K562 (cell line): ENCODE measurements at regions not wholly inside any gene's neighbourhood (a gene's known extent, or its start where the extent isn't known, plus 50 kb on each side); places are given as distances from the start of the nearest gene placed in this dataset.

Source experiments
- BACH1 ChIP-seq: fragments of 200-800 bp; sonication (Bioruptor generic); IDR thresholded peaks from 2 replicates; pipeline ENCODE4 v1.6.1; 2016; ENCODE audit warnings: missing genetic modification characterization, missing compliant biosample characterization
- FOXM1 ChIP-seq, 2 experiments: fragments of 450-650 bp in 1 of 2; sonication (generic) in 1 of 2; formaldehyde crosslinking in 1 of 2; IDR thresholded peaks; 2 replicates each; pipeline versions ENCODE4 v1.6.1 to v1.9.0; 2017 to 2022; ENCODE audit warnings: low read depth in 2 of 2, mild to moderate bottlenecking in 2 of 2, missing genetic modification reagents in 1 of 2, moderate library complexity in 1 of 2
- JUN ChIP-seq, 2 experiments: sonication (generic) in 1 of 2; formaldehyde crosslinking in 1 of 2; IDR thresholded peaks; 2 replicates each; pipeline versions ENCODE4 v1.6.1 to v1.8.0; 2012 to 2022; ENCODE audit warnings: borderline replicate concordance in 2 of 2, mild to moderate bottlenecking in 2 of 2, improper control_type of control experiment in 1 of 2, low read depth in 1 of 2, low read length in 1 of 2, missing genetic modification reagents in 1 of 2
- JUNB ChIP-seq: fragments of 450-650 bp; formaldehyde crosslinking; conservative IDR thresholded peaks from 2 replicates; pipeline ENCODE4 v1.4.0; 2020; ENCODE audit warnings: mild to moderate bottlenecking
- NFXL1 ChIP-seq: fragments of 450-650 bp; formaldehyde crosslinking; IDR thresholded peaks from 2 replicates; pipeline ENCODE4 v1.4.0; 2021; ENCODE audit warnings: mild to moderate bottlenecking
- TBL1XR1 ChIP-seq, 2 experiments: IDR thresholded peaks; 2 replicates each; pipeline ENCODE4 v1.6.1; 2012; ENCODE audit warnings: improper control_type of control experiment in 2 of 2, low read length in 2 of 2, mild to moderate bottlenecking in 1 of 2
- TBP ChIP-seq: optimal IDR thresholded peaks from 2 replicates; pipeline ENCODE3; 2011; ENCODE audit warnings: low read depth, low read length, improper control_type of control experiment
- TCF7 ChIP-seq: sonication (generic); IDR thresholded peaks from 2 replicates; pipeline ENCODE4 v1.6.1; 2016; ENCODE audit warnings: antibody characterized with exemption, borderline replicate concordance
- ZBTB7A ChIP-seq: IDR thresholded peaks from 2 replicates; pipeline ENCODE4 v1.6.1; 2011; ENCODE audit warnings: low read depth, mild to moderate bottlenecking, low read length, moderate library complexity, borderline replicate concordance; ENCODE audit not compliant: control insufficient read depth
- ZNF134 ChIP-seq: fragments of 250-450 bp; sonication (Bioruptor Pico); conservative IDR thresholded peaks from 2 replicates; pipeline ENCODE4 v1.4.0; 2020
- ZNF445 ChIP-seq: fragments of 250-450 bp; sonication (Bioruptor Pico); IDR thresholded peaks from 2 replicates; pipeline ENCODE4 v1.4.0; 2020; ENCODE audit warnings: low read depth, mild to moderate bottlenecking, moderate library complexity
- ZNF707 ChIP-seq: fragments of 250-450 bp; sonication (Bioruptor Pico); conservative IDR thresholded peaks from 2 replicates; pipeline ENCODE4 v1.8.0; 2022; ENCODE audit warnings: inconsistent platforms, mild to moderate bottlenecking, moderate library complexity
- TF ChIP-seq, protein P1 (sequence below), 3 experiments: fragments of 200-800 bp in 1 of 3; sonication (Bioruptor generic) in 1 of 3; sonication (generic) in 1 of 3; formaldehyde crosslinking in 1 of 3; IDR thresholded peaks; 2 replicates each; pipeline versions ENCODE4 v1.6.1 to v1.8.0; 2016 to 2022; ENCODE audit warnings: mild to moderate bottlenecking in 2 of 3, missing compliant biosample characterization in 2 of 3, missing genetic modification characterization in 2 of 3, missing genetic modification reagents in 1 of 3
- TF ChIP-seq, protein P2 (sequence below), 3 experiments: IDR thresholded peaks in 2 of 3; conservative IDR thresholded peaks in 1 of 3; 2 replicates each; pipeline ENCODE4 v1.5.1; 2011 to 2012; ENCODE audit warnings: low read length in 3 of 3, mild to moderate bottlenecking in 3 of 3, control low read depth in 2 of 3, improper control_type of control experiment in 1 of 3, inconsistent platforms in 1 of 3, low read depth in 1 of 3, mixed read lengths in 1 of 3, moderate library complexity in 1 of 3; ENCODE audit not compliant: insufficient read depth in 2 of 3

DNA sequence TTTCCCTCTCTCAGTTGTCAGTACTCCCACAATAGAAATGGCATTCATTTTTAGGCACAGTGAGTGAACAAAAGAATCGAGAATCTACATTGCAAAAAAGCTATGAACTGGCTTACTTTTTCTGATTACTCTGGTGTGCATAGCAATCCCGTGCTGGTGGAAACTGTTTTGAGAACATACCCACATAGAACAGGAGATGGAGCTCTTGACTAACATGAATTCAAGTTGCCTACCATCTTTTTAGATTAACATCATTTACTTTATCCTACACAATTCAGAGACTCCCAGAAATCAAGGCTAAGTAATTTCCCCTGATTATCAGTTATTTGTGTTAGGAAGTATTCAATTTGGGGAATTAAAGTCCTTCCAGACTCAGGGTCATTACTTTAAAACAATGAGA lies 326.6 kb downstream of the ARPP21 start:
- TF ChIP-seq, protein P1, sequence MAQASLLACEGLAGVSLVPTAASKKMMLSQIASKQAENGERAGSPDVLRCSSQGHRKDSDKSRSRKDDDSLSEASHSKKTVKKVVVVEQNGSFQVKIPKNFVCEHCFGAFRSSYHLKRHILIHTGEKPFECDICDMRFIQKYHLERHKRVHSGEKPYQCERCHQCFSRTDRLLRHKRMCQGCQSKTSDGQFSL (CRISPR knock-in tag; IDR thresholded peaks at IDR 0.05) = no peak
- TF ChIP-seq, protein P1 (tag; IDR thresholded peaks at IDR 0.05) = no peak
- TF ChIP-seq ZNF445 (CRISPR knock-in tag) (no peak), ZNF707 (CRISPR knock-in tag) (no peak), BACH1 (tag) (no peak), JUN (IDR thresholded peaks at IDR 0.05; ENCODE audit: borderline replicate concordance, low read depth, low read length) (no peak), JUN (CRISPR knock-in tag; IDR thresholded peaks at IDR 0.05; ENCODE audit: borderline replicate concordance) (no peak), ZBTB7A (no peak), TCF7 (no peak), TBP (no peak), ZNF134 (CRISPR knock-in tag) (no peak), NFXL1 (CRISPR knock-in tag) (no peak), JUNB (CRISPR knock-in tag) (no peak), TBL1XR1 (IDR thresholded peaks at IDR 0.05; ENCODE audit: low read length in 2 of 2) (no peak), FOXM1 (IDR thresholded peaks at IDR 0.05; ENCODE audit: low read depth) (no peak), FOXM1 (CRISPR knock-in tag; IDR thresholded peaks at IDR 0.05; ENCODE audit: low read depth) (no peak)
- TF ChIP-seq, protein P2, sequence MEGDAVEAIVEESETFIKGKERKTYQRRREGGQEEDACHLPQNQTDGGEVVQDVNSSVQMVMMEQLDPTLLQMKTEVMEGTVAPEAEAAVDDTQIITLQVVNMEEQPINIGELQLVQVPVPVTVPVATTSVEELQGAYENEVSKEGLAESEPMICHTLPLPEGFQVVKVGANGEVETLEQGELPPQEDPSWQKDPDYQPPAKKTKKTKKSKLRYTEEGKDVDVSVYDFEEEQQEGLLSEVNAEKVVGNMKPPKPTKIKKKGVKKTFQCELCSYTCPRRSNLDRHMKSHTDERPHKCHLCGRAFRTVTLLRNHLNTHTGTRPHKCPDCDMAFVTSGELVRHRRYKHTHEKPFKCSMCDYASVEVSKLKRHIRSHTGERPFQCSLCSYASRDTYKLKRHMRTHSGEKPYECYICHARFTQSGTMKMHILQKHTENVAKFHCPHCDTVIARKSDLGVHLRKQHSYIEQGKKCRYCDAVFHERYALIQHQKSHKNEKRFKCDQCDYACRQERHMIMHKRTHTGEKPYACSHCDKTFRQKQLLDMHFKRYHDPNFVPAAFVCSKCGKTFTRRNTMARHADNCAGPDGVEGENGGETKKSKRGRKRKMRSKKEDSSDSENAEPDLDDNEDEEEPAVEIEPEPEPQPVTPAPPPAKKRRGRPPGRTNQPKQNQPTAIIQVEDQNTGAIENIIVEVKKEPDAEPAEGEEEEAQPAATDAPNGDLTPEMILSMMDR (IDR thresholded peaks at IDR 0.05 in 2 of 3, conservative IDR thresholded peaks at IDR 0.05 in 1 of 3; ENCODE audit: insufficient read depth in 2 of 3, low read depth in 1 of 3, low read length in 3 of 3) = 0 out of 6 replicates have a peak, but pooled peaks of 1 of the 3 experiments have one; percentile 6
